CD4-positive, alpha-beta T cell (primary cell): ENCODE measurements at regions not wholly inside any gene's neighbourhood (a gene's known extent, or its start where the extent isn't known, plus 50 kb on each side); places are given as distances from the start of the nearest gene placed in this dataset.

Source experiments
- ATAC-seq: fragments of 200-7000 bp; cut with Tn5 transposase; one replicate; pipeline ENCODE4 v1.10.0; 2022; ENCODE audit warnings: mild to moderate bottlenecking; ENCODE audit not compliant: poor library complexity
- CTCF ChIA-PET: fragments of 350-600 bp; sonication (Branson Sonifier 250); formaldehyde crosslinking; loops from one replicate; lab custom pipeline; 2021; ENCODE audit warnings: antibody characterized with exemption, inconsistent platforms; lab: Charles Lee
- POLR2A ChIA-PET: fragments of 350-600 bp; sonication (Branson Sonifier 250); formaldehyde crosslinking; loops from one replicate; lab custom pipeline; 2021; ENCODE audit warnings: antibody characterized with exemption, inconsistent platforms; lab: Charles Lee
- DNase-seq, 14 experiments: peaks; one replicate each; pipeline ENCODE4 v3.0.0-alpha.2; 2013 to 2020; ENCODE audit warnings: mixed read lengths in 2 of 14
- H3K27ac ChIP-seq, 2 donors: one replicate each; pipeline versions ENCODE4 v1.5.1 to v1.7.0; 2013; ENCODE audit warnings: low read length in 2 of 2, low read depth in 1 of 2, mild to moderate bottlenecking in 1 of 2
- H3K27me3 ChIP-seq, 2 experiments: 1 replicate in 1 of 2; 2 replicates in 1 of 2; pipeline versions ENCODE4 v1.6.1 to v1.7.0; 2013; ENCODE audit warnings: low read length in 2 of 2, control low read depth in 1 of 2, mild to moderate bottlenecking in 1 of 2, moderate library complexity in 1 of 2; ENCODE audit not compliant: insufficient read depth in 2 of 2, control insufficient read depth in 1 of 2
- H3K36me3 ChIP-seq: one replicate; pipeline ENCODE4 v1.6.1; 2013; ENCODE audit warnings: low read length, control low read depth; ENCODE audit not compliant: insufficient read depth
- H3K4me1 ChIP-seq: one replicate; pipeline ENCODE4 v1.6.1; 2013; ENCODE audit warnings: low read length, control low read depth; ENCODE audit not compliant: insufficient read depth
- H3K4me3 ChIP-seq: one replicate; pipeline ENCODE4 v1.5.1; 2013; ENCODE audit warnings: mild to moderate bottlenecking, low read length, moderate library complexity
- H3K9me3 ChIP-seq, 2 experiments: 1 replicate in 1 of 2; 2 replicates in 1 of 2; pipeline versions ENCODE4 v1.6.1 to v1.7.0; 2013; ENCODE audit warnings: low read length in 2 of 2, mild to moderate bottlenecking in 2 of 2, control low read depth in 1 of 2, moderate library complexity in 1 of 2; ENCODE audit not compliant: control insufficient read depth in 1 of 2, insufficient read depth in 1 of 2
- H3K27ac Mint-ChIP-seq: one replicate; pipeline ENCODE4 v1.8.0; 2020; ENCODE audit warnings: mixed read lengths
- H3K27me3 Mint-ChIP-seq: one replicate; pipeline ENCODE4 v1.8.0; 2021; ENCODE audit warnings: mixed read lengths
- H3K36me3 Mint-ChIP-seq: one replicate; pipeline ENCODE4 v1.8.0; 2021; ENCODE audit warnings: low read depth, mixed read lengths
- H3K4me1 Mint-ChIP-seq: one replicate; pipeline ENCODE4 v1.8.0; 2021; ENCODE audit warnings: low read depth, mixed read lengths
- H3K4me3 Mint-ChIP-seq: one replicate; pipeline ENCODE4 v1.8.0; 2020; ENCODE audit warnings: mild to moderate bottlenecking, mixed read lengths
- H3K9me3 Mint-ChIP-seq: one replicate; pipeline ENCODE4 v1.8.0; 2020; ENCODE audit warnings: mixed read lengths
- intact Hi-C, 2 experiments: fragments of 100-400 bp; cut with DNase I in 1 of 2; cut with micrococcal nuclease in 1 of 2; formaldehyde crosslinking; loops; one replicate each; pipeline versions ENCODE4 v1.15.1 to v1.9.0; 2023 to 2025; cut with DNase I, micrococcal nuclease
- TF ChIP-seq, protein P1 (sequence below): fragments of 200-600 bp; IDR thresholded peaks from one replicate; pipeline ENCODE4 v1.8.0; 2022; ENCODE audit warnings: antibody characterized with exemption, mild to moderate bottlenecking

GRCh38 chrX:9312922-9313867 lies 151.7 kb upstream of the TBL1X start:
- no peaks in the 10 kb centered on the region for H3K9me3 Mint-ChIP-seq
- Histone ChIP-seq H3K27ac (no peak overlapping the region), H3K9me3 (no peaks in the 10 kb centered on the region), H3K27me3 (no peaks in the 10 kb centered on the region), H3K4me3 (no peak overlapping the region), H3K4me1 (peaks cover 12% of the 10 kb centered on the region), H3K36me3 (no peaks in the 10 kb centered on the region)
- intact Hi-C loops, result loop anchor here (1.0 to 5.0 kb wide), 3 partner anchors 28 to 342 kb away; no protein-coding TSS in a partner anchor
- DNase-seq (peak; percentile 54 to 85 (median 70)), ATAC-seq (peak; percentile 71)
- H3K36me3 Mint-ChIP-seq, result no peaks in the 10 kb centered on the region
- no peaks in the 10 kb centered on the region for H3K27me3 Mint-ChIP-seq
- H3K4me1 Mint-ChIP-seq, result peaks cover 15% of the 10 kb centered on the region
- H3K27ac Mint-ChIP-seq, result no peak overlapping the region
- POLR2A ChIA-PET, result interaction anchor here (0.8 to 1.0 kb wide), 2 partner anchors 28 to 149 kb away, joined by 5 read pairs; no protein-coding TSS in a partner anchor
- CTCF ChIA-PET, result interaction anchor here (0.6 to 1.6 kb wide), 20 partner anchors 9 to 355 kb away, joined by 3 to 9 read pairs (median 3); no protein-coding TSS in a partner anchor
- no peak overlapping the region for H3K4me3 Mint-ChIP-seq
- TF ChIP-seq, protein P1, sequence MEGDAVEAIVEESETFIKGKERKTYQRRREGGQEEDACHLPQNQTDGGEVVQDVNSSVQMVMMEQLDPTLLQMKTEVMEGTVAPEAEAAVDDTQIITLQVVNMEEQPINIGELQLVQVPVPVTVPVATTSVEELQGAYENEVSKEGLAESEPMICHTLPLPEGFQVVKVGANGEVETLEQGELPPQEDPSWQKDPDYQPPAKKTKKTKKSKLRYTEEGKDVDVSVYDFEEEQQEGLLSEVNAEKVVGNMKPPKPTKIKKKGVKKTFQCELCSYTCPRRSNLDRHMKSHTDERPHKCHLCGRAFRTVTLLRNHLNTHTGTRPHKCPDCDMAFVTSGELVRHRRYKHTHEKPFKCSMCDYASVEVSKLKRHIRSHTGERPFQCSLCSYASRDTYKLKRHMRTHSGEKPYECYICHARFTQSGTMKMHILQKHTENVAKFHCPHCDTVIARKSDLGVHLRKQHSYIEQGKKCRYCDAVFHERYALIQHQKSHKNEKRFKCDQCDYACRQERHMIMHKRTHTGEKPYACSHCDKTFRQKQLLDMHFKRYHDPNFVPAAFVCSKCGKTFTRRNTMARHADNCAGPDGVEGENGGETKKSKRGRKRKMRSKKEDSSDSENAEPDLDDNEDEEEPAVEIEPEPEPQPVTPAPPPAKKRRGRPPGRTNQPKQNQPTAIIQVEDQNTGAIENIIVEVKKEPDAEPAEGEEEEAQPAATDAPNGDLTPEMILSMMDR, result peak; percentile 61

- DNase-seq (no peak), ATAC-seq (no peak)
- Mint-ChIP-seq H3K27ac (no peak overlapping the region), H3K9me3 (no peaks in the 10 kb centered on the region), H3K4me1 (peaks cover 18% of the 10 kb centered on the region), H3K4me3 (no peak overlapping the region), H3K27me3 (no peaks in the 10 kb centered on the region), H3K36me3 (no peaks in the 10 kb centered on the region)
- intact Hi-C loops, result no loop called here
- Histone ChIP-seq H3K9me3 (no peaks in the 10 kb centered on the region), H3K27me3 (no peaks in the 10 kb centered on the region), H3K4me1 (peaks cover 19% of the 10 kb centered on the region), H3K27ac (no peak overlapping the region), H3K36me3 (no peaks in the 10 kb centered on the region), H3K4me3 (no peak overlapping the region)
- TF ChIP-seq, protein P1, result no peak
- CTCF ChIA-PET, result interaction anchor here (0.7 kb wide), 1 partner anchor 206 kb away, joined by 5 read pairs; no protein-coding TSS in a partner anchor
- POLR2A ChIA-PET, result no interaction called here
Observed at GRCh38 chrX:9315086-9315485, 149.8 kb upstream of the TBL1X start.

DNA sequence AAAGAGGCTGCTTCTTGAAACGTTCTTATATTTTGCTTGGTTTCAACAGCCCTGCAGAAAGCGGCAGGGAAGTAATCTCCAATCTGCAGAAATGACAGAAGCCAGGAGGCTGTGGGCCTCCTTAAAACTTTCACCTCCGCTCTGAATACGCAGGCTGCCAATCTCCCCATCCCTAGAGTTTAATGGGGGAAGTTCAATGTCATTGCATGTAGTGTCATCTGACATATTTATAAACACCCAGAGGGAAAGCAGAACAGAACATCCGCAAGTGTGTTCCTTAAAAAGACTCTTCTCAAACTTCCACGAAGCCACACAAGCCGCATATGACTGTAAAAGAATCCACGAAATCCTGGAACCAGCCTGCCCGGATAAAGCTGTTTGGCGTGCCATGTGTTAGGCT lies 148.8 kb upstream of the TBL1X start:
- ChIA-PET CTCF (interaction anchor here (0.7 kb wide), 1 partner anchor 207 kb away, joined by 5 read pairs; no protein-coding TSS in a partner anchor), POLR2A (no interaction called here)
- Mint-ChIP-seq H3K27ac (no peak overlapping the region), H3K4me1 (peaks cover 18% of the 10 kb centered on the region), H3K36me3 (no peaks in the 10 kb centered on the region), H3K9me3 (no peaks in the 10 kb centered on the region), H3K27me3 (no peaks in the 10 kb centered on the region), H3K4me3 (no peak overlapping the region)
- DNase-seq (peak in 2 of 14 experiments; percentile 4 to 8), ATAC-seq (no peak)
- H3K4me3 ChIP-seq, result no peak overlapping the region
- H3K27me3 ChIP-seq, result no peaks in the 10 kb centered on the region
- H3K27ac ChIP-seq, result no peak overlapping the region
- intact Hi-C loops, result no loop called here
- peaks cover 19% of the 10 kb centered on the region for H3K4me1 ChIP-seq
- TF ChIP-seq, protein P1, result no peak
- no peaks in the 10 kb centered on the region for H3K9me3 ChIP-seq
- no peaks in the 10 kb centered on the region for H3K36me3 ChIP-seq
